Germinal center (tissue), 1 donor: ENCODE measurements at regions not wholly inside any gene's neighbourhood (a gene's known extent, or its start where the extent isn't known, plus 50 kb on each side); places are given as distances from the start of the nearest gene placed in this dataset.
"Not testable (repeated sequence)": the region's sequence is repeated elsewhere in the genome, so short reads cannot be mapped to it uniquely, and the experiment has no call there.

Experiments used
- DNase-seq: peaks from one replicate; pipeline ENCODE4 v3.0.0; 2012; ENCODE audit warnings: mixed read lengths, low spot score

GRCh38 chr5:108587821-108588220 lies 159.9 kb upstream of the FER start:
- DNase-seq = no peak

GRCh38 chr5:108581026-108581425 lies 166.7 kb upstream of the FER start:
- no peak for DNase-seq

- no peak for DNase-seq
These were observed 168.5 kb upstream of the FER start for GRCh38 chr5:108579236-108579635.

DNA sequence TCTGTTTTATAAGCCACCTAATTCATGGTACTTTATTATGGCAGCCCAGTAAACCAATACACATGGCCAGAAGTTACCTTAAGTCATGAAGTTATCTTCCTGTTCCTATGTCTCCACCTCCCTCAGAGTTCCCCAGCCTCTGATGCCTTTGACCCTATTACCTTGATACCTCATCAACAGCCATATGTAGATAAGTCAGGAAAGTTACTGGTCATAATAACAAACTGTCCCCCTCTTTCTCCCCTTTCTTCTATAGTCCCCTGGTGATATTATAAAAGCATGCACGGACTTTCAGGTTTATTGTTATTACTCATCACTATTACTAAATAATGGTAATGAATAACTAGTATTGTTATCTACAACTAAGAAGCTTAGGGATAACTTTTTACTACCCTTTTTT lies 168.9 kb upstream of the FER start:
- DNase-seq = no peak

GRCh38 chr5:108567429-108567828 lies 180.3 kb upstream of the FER start:
- no peak for DNase-seq

- DNase-seq = no peak
These were observed 182.5 kb upstream of the FBXL17 start for GRCh38 chr5:108564441-108564840.

- no peak for DNase-seq
These were observed 180.2 kb upstream of the FBXL17 start for GRCh38 chr5:108562205-108562454.

- no peak for DNase-seq
These were observed 179.7 kb upstream of the FBXL17 start for GRCh38 chr5:108561416-108562204.

DNA sequence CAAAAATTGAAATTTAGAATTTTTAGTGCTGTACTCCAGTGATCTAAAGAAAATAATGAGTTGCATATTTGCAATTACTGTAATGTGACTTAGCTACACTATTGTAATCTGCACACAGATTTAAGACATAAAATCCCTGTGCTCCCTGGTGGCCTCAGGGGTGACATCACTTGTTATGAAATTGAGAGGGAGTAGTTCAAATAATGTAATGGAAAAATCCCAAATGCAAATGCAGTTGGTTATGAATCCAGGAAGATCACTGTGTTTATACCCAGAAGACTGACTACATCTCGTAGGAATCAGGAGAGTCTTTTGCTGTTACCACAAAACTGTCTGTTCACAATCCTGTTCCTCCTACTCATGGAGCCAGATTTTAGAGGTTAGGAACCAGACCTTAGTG lies 178.7 kb upstream of the FBXL17 start:
- no peak for DNase-seq

- no peak for DNase-seq
These were observed 178.3 kb upstream of the FBXL17 start for GRCh38 chr5:108560166-108560565.

- not testable (repeated sequence) for DNase-seq
These were observed 176.9 kb upstream of the FBXL17 start for GRCh38 chr5:108558840-108559239.

DNA sequence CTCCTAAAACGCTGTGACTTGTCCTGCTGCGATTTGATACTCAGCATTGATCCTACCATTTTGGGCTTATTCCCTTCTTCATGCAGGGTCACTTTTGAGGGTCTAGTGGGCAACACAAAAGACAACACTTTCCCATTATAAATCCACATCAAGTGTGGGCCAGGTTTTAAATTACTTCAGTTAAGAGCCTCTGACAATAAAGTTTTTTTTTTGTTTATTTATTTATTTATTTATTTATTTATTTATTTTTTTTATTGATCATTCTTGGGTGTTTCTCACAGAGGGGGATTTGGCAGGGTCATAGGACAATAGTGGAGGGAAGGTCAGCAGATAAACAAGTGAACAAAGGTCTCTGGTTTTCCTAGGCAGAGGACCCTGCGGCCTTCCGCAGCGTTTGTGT lies 176.2 kb upstream of the FBXL17 start:
- not testable (repeated sequence) for DNase-seq

- no peak for DNase-seq
These were observed 175.8 kb upstream of the FBXL17 start for GRCh38 chr5:108557686-108558085.

DNA sequence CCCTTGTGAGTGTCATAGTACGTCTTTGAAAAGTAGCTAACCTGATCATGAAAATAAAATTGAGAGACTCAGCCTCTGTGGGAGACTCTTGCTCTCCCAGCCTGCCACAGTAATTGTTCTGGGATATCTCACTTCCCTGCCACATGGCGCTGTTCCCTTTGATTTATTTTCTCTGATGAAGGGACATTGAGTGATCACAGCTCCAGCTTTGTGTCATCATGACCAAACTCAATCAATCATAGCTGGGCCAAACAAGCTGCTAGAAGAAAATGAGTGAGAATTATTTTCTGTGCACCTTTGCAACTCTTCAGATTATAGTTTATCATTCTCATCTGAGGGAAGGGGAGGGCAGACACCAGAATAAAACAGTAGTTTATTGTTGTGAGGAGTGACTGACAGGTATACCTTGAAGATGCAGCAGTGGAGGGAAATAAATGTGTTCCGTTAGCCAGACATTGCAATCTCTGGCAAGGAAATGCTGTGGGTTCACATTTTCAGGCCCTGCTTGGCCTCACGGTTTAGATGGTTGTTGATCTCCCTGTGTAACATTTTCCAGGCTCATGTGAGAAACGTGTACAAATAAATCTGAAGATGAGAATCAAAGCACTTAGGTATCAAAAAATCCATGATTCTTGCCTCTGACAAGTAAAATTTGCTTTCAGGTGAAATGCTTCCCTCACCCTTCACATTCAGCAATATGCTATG lies 174.7 kb upstream of the FBXL17 start:
- no peak for DNase-seq

GRCh38 chr5:108548684-108549596 lies 167.0 kb upstream of the FBXL17 start:
- DNase-seq = no peak

DNA sequence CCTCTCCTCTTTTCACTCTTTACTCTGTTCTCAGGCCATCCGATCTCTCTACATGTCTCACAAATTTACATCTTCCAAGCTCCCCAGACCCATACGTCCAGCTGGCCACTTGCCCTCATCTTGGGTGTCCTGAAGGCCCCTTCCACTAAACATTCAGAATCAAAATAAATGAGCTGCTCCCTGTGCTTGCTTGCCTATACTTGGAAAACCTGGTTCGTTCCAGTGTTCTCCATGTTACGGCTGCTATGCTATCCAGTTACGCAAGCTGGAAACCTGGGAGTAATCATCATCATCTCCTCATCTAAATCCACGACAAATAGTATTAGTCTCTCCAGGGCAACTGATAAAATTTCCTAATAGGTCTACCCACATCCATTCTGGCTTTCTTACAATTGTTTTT lies 165.0 kb upstream of the FBXL17 start:
- DNase-seq = no peak

DNA sequence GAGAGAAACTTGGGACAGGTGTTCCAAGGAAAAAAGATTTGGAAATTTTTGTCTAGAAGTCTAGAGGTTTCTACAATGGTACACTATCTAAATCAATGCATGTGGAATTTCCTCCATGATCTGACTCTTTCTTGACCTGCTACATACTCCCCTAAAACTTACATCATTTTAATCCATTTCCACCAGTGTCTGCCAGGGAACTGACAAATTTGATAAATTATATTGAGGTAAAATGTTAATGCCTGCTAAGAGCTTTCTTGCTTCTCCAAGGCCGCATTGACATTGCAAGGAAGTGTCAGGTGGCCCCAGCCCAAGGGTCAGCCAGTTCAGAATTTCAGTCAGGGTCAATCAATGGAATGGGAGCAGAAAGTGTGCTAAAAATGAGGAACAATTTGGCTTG lies 163.4 kb upstream of the FBXL17 start:
- DNase-seq = no peak

- no peak for DNase-seq
These were observed 161.6 kb upstream of the FBXL17 start for GRCh38 chr5:108543486-108543885.

DNA sequence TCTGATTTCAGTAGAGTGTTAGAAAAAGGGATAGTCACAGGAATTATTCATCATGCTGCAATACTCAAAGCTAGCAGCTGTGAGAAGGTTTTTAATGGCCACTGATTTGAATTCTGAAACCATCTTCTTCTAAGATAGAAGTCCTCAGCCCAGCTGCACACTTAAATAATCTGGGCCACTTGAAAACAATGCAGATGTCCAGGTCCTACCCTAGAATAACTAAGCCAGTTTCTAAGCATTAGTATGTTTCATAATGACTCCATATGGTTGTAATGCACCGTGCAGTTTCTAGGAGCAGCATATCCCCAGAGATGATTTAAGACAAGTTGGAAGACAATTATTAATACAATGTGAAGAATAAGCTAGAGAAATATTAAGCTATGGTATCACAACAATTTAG lies 159.9 kb upstream of the FBXL17 start:
- DNase-seq = no peak

DNA sequence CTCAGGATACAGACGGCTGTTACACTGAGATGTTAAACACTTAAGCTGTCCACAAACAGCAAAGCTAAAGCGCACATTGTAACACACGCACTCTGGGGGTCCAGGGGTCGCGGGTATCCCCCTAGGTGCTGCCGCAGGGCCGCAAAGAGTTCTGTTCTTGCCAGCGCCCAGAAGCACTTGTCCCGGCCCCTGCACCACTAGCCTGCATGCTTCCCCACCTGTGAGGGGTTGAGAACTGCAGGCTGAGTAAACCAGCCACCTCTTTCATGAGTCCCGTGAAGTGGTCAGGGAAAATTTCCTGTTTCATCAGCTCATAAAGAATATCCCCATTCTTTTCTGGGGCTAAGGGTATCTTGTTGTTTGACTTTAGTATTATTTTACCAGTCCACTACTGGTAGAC lies 154.4 kb upstream of the FBXL17 start:
- no peak for DNase-seq

GRCh38 chr5:108532129-108532445 lies 150.2 kb upstream of the FBXL17 start:
- not testable (repeated sequence) for DNase-seq

- DNase-seq = no peak
These were observed 149.7 kb upstream of the FBXL17 start for GRCh38 chr5:108531367-108532128.
